Stimulated activated CD8-positive, alpha-beta memory T cell treated with anti-CD3 and anti-CD28 coated beads, Interleukin-15, amount 100 ng/mL, for 48 hours (primary cell): ENCODE measurements at regions not wholly inside any gene's neighbourhood (a gene's known extent, or its start where the extent isn't known, plus 50 kb on each side); places are given as distances from the start of the nearest gene placed in this dataset.
"Not testable (repeated sequence)": the region's sequence is repeated elsewhere in the genome, so short reads cannot be mapped to it uniquely, and the experiment has no call there.

ENCODE experiments used
- DNase-seq, 2 donors: peaks; one replicate each; pipeline ENCODE4 v3.0.0-alpha.2; 2020; ENCODE audit warnings: low read depth in 2 of 2

- DNase-seq, result no peak
Observed at GRCh38 chr2:180695586-180696401, 284.6 kb upstream of the UBE2E3 start.

GRCh38 chr2:180694445-180695421 lies 285.7 kb upstream of the UBE2E3 start:
- no peak for DNase-seq

- DNase-seq, result no peak
Observed at GRCh38 chr2:180692322-180692721, 288.1 kb upstream of the UBE2E3 start.

- DNase-seq, result not testable (repeated sequence)
Observed at GRCh38 chr2:180691855-180692223, 288.6 kb upstream of the UBE2E3 start.

- not testable (repeated sequence) for DNase-seq
Observed at GRCh38 chr2:180691186-180691854, 289.1 kb upstream of the UBE2E3 start.

GRCh38 chr2:180690611-180691010 lies 289.8 kb upstream of the UBE2E3 start:
- DNase-seq, result no peak

GRCh38 chr2:180682871-180683270 lies 297.5 kb upstream of the UBE2E3 start:
- no peak for DNase-seq

GRCh38 chr2:180679693-180680092 lies 300.7 kb upstream of the UBE2E3 start:
- DNase-seq, result no peak

GRCh38 chr2:180678625-180678972 lies 301.8 kb upstream of the UBE2E3 start:
- DNase-seq, result no peak

GRCh38 chr2:180677930-180678624 lies 302.3 kb upstream of the UBE2E3 start:
- DNase-seq, result no peak

- DNase-seq, result no peak
Observed at GRCh38 chr2:180677200-180677599, 303.2 kb upstream of the UBE2E3 start.

GRCh38 chr2:180676520-180677025 lies 303.8 kb upstream of the UBE2E3 start:
- no peak for DNase-seq

- DNase-seq, result no peak
Observed at GRCh38 chr2:180675170-180675569, 305.2 kb upstream of the UBE2E3 start.

GRCh38 chr2:180672377-180672776 lies 308.0 kb upstream of the UBE2E3 start:
- DNase-seq, result no peak

- DNase-seq, result no peak
Observed at GRCh38 chr2:180670302-180671003, 310.0 kb upstream of the UBE2E3 start.

- no peak for DNase-seq
Observed at GRCh38 chr2:180669016-180669415, 311.4 kb upstream of the UBE2E3 start.

- DNase-seq, result no peak
Observed at GRCh38 chr2:180664507-180664906, 315.9 kb upstream of the UBE2E3 start.

- DNase-seq, result no peak
Observed at GRCh38 chr2:180662941-180663471, 317.4 kb upstream of the UBE2E3 start.

- no peak for DNase-seq
Observed at GRCh38 chr2:180662521-180662920, 317.9 kb upstream of the UBE2E3 start.

GRCh38 chr2:180661686-180662030 lies 318.7 kb upstream of the UBE2E3 start:
- DNase-seq, result no peak
